NT2/D1 (cell line): ENCODE measurements at regions not wholly inside any gene's neighbourhood (a gene's known extent, or its start where the extent isn't known, plus 50 kb on each side); places are given as distances from the start of the nearest gene placed in this dataset.

Experiments used
- SUZ12 ChIP-seq: IDR thresholded peaks from 2 replicates; pipeline ENCODE4 v1.6.1; 2011; ENCODE audit not compliant: insufficient read length, insufficient read depth; ENCODE audit errors: extremely low read depth
- YY1 ChIP-seq: IDR thresholded peaks from 2 replicates; pipeline ENCODE4 v1.6.1; 2011; ENCODE audit not compliant: insufficient read length, insufficient read depth
- ZNF274 ChIP-seq: IDR thresholded peaks from 2 replicates; pipeline ENCODE4 v1.6.1; 2011; ENCODE audit warnings: mild to moderate bottlenecking, low read depth, low read length

DNA sequence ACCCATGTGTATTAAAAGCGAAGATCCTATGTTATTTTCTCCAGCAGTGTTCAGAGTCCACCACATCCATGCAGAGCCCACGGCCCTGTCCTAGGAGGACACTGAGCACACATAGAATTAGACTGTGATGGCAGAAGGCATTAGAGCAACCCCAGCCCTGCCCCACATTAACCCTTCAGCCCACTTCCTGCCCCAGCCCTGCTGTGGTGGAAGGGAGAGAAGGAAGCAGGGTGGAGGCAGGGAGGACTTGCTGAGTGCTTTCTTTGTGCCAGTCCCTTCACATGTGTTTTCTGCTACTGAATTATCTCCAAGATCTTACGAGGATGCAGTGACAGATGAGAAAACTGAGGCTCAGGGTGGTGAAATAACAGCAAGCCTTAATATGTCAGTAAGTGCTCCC lies 339.0 kb downstream of the SMAD2 start:
- TF ChIP-seq YY1 (no peak), ZNF274 (no peak), SUZ12 (no peak)
